ENCODE measurements at regions not wholly inside any gene's neighbourhood (a gene's known extent, or its start where the extent isn't known, plus 50 kb on each side); places are given as distances from the start of the nearest gene placed in this dataset.

- TF ChIP-seq CTCF (conservative IDR thresholded peaks at IDR 0.05) (no peak), ZFX (IDR thresholded peaks at IDR 0.05) (no peak)
Observed at GRCh38 chr1:232393444-232394146, 236.3 kb downstream of the SIPA1L2 start.

GRCh38 chr1:232393010-232393409, 236.9 kb downstream of the SIPA1L2 start:
- H3K27ac ChIP-seq: no peak overlapping the region
- TF ChIP-seq ZFX (IDR thresholded peaks at IDR 0.05) (no peak), CTCF (conservative IDR thresholded peaks at IDR 0.05) (no peak)

More at GRCh38 chr1:232393444-232394146, 236.3 kb downstream of the SIPA1L2 start:
- H3K27ac ChIP-seq: no peak overlapping the region

GRCh38 chr1:232390590-232390989, 239.3 kb downstream of the SIPA1L2 start:
- no peak overlapping the region for H3K27ac ChIP-seq
- TF ChIP-seq ZFX (IDR thresholded peaks at IDR 0.05): no peak
- TF ChIP-seq CTCF (conservative IDR thresholded peaks at IDR 0.05): no peak

- no peak overlapping the region for H3K27ac ChIP-seq
- TF ChIP-seq CTCF (conservative IDR thresholded peaks at IDR 0.05): no peak
- no peak for TF ChIP-seq ZFX (IDR thresholded peaks at IDR 0.05)
Observed at GRCh38 chr1:232389744-232390143, 240.2 kb downstream of the SIPA1L2 start.

- H3K27ac ChIP-seq: no peak overlapping the region
- TF ChIP-seq CTCF (conservative IDR thresholded peaks at IDR 0.05) (no peak), ZFX (IDR thresholded peaks at IDR 0.05) (no peak)
Observed at GRCh38 chr1:232388363-232388762, 241.6 kb downstream of the SIPA1L2 start.

- H3K27ac ChIP-seq: no peak overlapping the region
- TF ChIP-seq CTCF (conservative IDR thresholded peaks at IDR 0.05) (no peak), ZFX (IDR thresholded peaks at IDR 0.05) (no peak)
Observed at GRCh38 chr1:232386721-232387510, 243.0 kb downstream of the SIPA1L2 start.

- TF ChIP-seq CTCF (conservative IDR thresholded peaks at IDR 0.05) (no peak), ZFX (IDR thresholded peaks at IDR 0.05) (no peak)
- no peak overlapping the region for H3K27ac ChIP-seq
Observed at GRCh38 chr1:232386294-232386693, 243.6 kb downstream of the SIPA1L2 start.

All from C4-2B (cell line).